Cardiac muscle cell (in vitro differentiated cells and primary cell): ENCODE measurements at regions not wholly inside any gene's neighbourhood (a gene's known extent, or its start where the extent isn't known, plus 50 kb on each side); places are given as distances from the start of the nearest gene placed in this dataset.

ENCODE experiments used
- DNase-seq, 2 donors: peaks; one replicate each; pipeline versions ENCODE4 v3.0.0 to v3.0.0-alpha.2; 2010 to 2017; ENCODE audit warnings: low read depth in 1 of 2, low spot score in 1 of 2
- H3K27ac ChIP-seq: fragments of 200-600 bp; sonication (generic); 2 replicates; pipeline ENCODE4 v1.5.1; 2016
- H3K27me3 ChIP-seq: fragments of 200-600 bp; sonication (generic); 2 replicates; pipeline ENCODE4 v1.6.0; 2016; ENCODE audit warnings: control low read depth
- H3K36me3 ChIP-seq: fragments of 200-600 bp; sonication (generic); 2 replicates; pipeline ENCODE4 v1.5.1; 2016; ENCODE audit warnings: control low read depth
- H3K4me1 ChIP-seq: fragments of 200-600 bp; sonication (generic); 2 replicates; pipeline ENCODE4 v1.8.1; 2017; ENCODE audit warnings: low read depth, mild to moderate bottlenecking, mixed run types
- H3K4me3 ChIP-seq: fragments of 200-600 bp; sonication (generic); 2 replicates; pipeline ENCODE4 v1.5.1; 2016; ENCODE audit warnings: mild to moderate bottlenecking
- H3K9me3 ChIP-seq: fragments of 200-600 bp; sonication (generic); 2 replicates; pipeline ENCODE4 v1.5.1; 2017; ENCODE audit warnings: low read depth, mild to moderate bottlenecking, control low read depth
- TF ChIP-seq, protein P1 (sequence below): IDR thresholded peaks from 2 replicates; pipeline ENCODE4 v1.5.1; 2012; ENCODE audit warnings: low read depth, mild to moderate bottlenecking, low read length

GRCh38 chr19:32238076-32238475, 107.3 kb upstream of the ZNF507 start:
- no peaks in the 10 kb centered on the region for H3K4me1 ChIP-seq
- H3K9me3 ChIP-seq, result no peaks in the 10 kb centered on the region
- no peaks in the 10 kb centered on the region for H3K36me3 ChIP-seq
- DNase-seq, result no peak
- H3K4me3 ChIP-seq, result no peak overlapping the region
- TF ChIP-seq, protein P1, sequence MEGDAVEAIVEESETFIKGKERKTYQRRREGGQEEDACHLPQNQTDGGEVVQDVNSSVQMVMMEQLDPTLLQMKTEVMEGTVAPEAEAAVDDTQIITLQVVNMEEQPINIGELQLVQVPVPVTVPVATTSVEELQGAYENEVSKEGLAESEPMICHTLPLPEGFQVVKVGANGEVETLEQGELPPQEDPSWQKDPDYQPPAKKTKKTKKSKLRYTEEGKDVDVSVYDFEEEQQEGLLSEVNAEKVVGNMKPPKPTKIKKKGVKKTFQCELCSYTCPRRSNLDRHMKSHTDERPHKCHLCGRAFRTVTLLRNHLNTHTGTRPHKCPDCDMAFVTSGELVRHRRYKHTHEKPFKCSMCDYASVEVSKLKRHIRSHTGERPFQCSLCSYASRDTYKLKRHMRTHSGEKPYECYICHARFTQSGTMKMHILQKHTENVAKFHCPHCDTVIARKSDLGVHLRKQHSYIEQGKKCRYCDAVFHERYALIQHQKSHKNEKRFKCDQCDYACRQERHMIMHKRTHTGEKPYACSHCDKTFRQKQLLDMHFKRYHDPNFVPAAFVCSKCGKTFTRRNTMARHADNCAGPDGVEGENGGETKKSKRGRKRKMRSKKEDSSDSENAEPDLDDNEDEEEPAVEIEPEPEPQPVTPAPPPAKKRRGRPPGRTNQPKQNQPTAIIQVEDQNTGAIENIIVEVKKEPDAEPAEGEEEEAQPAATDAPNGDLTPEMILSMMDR, result no peak
- peaks cover 95% of the 10 kb centered on the region for H3K27me3 ChIP-seq
- H3K27ac ChIP-seq, result no peak overlapping the region

- TF ChIP-seq, protein P1, result no peak
- Histone ChIP-seq H3K27ac (no peak overlapping the region), H3K27me3 (peaks cover 99% of the 10 kb centered on the region), H3K9me3 (no peaks in the 10 kb centered on the region), H3K36me3 (no peaks in the 10 kb centered on the region), H3K4me3 (no peak overlapping the region), H3K4me1 (no peaks in the 10 kb centered on the region)
- DNase-seq, result no peak
These were observed 105.1 kb upstream of the ZNF507 start for GRCh38 chr19:32240316-32240715.

DNA sequence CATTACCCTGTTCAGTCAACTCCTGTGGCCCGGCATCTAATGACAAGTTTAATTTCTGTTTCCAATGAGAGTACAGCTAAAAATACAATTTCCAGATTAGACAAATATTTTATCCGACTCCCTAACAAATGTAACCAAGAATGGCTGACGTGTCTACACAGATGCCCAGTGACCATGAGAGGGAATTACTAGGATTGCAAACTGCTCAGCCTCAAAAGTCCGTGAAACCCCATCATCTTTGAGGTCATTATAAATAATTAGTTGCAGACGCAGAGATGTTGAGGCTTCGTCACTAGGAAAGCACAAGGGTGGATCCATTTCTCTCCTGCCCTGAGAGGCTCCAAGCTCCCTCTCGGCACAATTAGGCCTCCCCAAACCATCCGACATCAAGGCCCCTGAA, 104.1 kb upstream of the ZNF507 start:
- peaks cover 89% of the 10 kb centered on the region for H3K27me3 ChIP-seq
- H3K4me3 ChIP-seq, result no peak overlapping the region
- H3K9me3 ChIP-seq, result no peaks in the 10 kb centered on the region
- H3K4me1 ChIP-seq, result no peaks in the 10 kb centered on the region
- no peak for DNase-seq
- H3K36me3 ChIP-seq, result no peaks in the 10 kb centered on the region
- H3K27ac ChIP-seq, result no peak overlapping the region
- TF ChIP-seq, protein P1, result no peak

DNA sequence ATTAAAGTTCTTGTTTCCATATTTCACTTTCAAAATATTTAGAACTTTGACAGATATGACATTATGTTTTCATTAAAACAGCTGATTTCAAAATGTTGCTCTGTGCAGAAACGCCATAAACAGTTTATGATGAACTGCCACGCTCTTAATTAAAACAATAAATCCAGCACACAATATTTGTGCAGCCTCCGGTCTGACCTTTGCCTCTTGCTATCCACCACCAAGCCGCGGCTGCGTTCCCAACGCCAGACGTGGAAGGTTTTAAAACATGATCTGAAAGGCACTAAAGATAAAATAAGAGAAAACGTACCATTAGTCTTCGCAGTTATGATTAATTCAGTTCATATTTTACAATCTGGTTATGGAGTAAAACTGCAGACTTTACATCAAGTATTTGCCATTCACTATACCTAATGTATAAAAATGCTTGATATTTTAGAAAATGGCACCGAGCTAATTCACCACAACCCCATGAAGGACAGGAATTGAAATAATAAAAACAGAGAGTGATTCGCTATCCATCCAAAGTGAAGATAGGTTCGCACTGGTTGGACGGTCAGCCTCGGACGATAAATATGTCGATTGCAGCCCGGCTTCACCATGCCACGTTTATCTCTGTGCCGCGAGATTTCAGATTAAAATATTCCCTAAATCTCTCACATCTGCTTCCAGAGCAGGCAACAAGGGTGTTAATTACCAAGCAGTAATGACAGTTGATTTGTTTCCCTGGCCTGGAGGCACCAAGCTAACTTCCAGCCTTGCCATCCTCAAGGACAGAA, 103.3 kb upstream of the ZNF507 start:
- Histone ChIP-seq H3K9me3 (no peaks in the 10 kb centered on the region), H3K27ac (no peak overlapping the region), H3K4me1 (no peaks in the 10 kb centered on the region), H3K36me3 (no peaks in the 10 kb centered on the region), H3K4me3 (no peak overlapping the region), H3K27me3 (peaks cover 83% of the 10 kb centered on the region)
- TF ChIP-seq, protein P1, result no peak
- no peak for DNase-seq

DNA sequence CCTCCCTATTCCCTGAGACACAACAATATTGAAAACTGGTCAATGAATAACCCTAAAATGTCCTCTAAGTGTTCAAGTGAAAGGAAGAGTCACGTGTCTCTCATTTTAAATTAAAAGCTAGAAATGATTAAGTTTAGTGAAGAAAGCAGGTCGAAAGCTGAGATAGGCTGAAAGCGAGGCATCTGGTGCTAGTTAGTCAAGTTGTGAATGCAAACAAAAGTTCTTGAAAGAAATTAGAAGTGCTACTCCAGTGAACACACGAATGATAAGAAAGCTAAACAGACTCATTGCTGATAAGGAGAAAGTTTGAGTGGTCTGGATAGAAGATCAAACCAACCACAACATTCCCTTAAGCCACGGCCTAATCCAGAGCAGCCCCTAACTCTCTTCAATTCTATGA, 99.4 kb upstream of the ZNF507 start:
- Histone ChIP-seq H3K27me3 (peaks cover 83% of the 10 kb centered on the region), H3K4me1 (no peaks in the 10 kb centered on the region), H3K9me3 (no peaks in the 10 kb centered on the region), H3K4me3 (no peak overlapping the region), H3K27ac (no peak overlapping the region), H3K36me3 (no peaks in the 10 kb centered on the region)
- DNase-seq, result no peak
- TF ChIP-seq, protein P1, result no peak
